Germinal center (tissue), 1 donor: ENCODE measurements at regions not wholly inside any gene's neighbourhood (a gene's known extent, or its start where the extent isn't known, plus 50 kb on each side); places are given as distances from the start of the nearest gene placed in this dataset.

ENCODE experiments used
- DNase-seq: peaks from one replicate; pipeline ENCODE4 v3.0.0; 2012; ENCODE audit warnings: mixed read lengths, low spot score

DNA sequence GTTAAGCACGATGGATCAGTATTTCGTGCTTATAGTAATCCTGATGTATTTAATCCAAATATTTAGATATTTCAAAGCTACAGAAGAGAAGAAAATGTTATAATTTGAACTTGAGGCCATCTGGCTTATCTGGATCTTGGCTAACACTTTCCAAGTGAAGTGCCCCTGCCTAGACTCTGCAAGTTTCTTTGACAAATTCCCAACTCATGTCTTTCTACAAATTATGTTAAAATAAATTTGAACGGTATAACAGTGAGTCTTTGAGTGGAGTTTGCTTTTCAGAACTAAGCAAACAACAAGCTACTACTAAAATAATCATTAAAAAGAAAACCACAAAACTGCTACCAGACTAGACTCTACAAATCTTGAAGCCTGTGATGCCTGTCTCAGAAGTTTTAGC is 374.4 kb upstream of the PRICKLE1 start:
- DNase-seq, result no peak

DNA sequence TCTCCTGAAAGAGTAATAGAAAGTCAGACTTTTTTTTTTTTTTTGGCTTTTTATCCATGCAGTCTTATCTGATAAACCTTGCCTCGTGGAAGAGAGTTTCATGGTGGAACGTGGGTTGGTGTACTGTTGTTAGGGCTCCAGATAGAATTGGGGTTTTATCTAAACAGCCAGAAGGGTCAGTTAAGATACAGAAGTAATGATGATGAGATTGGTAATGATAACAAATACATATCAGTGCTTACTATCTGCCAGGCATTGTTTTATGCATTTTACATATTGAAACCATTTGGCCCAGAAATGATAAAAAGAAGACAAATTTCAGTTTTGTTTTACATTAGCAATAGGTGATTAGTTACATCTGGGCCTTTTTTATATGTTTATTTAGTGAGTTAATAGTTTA is 372.8 kb upstream of the PRICKLE1 start:
- no peak for DNase-seq

DNA sequence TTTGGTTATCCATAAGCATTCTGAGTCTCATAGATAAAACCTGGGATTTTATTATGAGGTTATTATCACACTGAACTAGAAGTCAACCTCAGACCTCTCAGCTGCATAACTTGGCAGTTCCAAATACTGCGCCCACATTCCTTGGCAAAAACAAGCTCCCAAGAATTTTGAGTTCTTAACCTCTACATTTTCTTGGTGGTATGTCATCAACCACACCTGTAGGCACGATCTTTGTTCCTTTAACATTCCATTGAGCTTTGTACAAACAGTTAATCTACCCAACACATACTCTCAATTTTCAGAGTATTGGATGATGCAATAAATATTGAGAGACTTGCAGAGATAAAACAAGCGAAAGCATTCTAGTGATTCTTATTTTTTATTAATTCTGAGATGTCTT is 371.8 kb upstream of the PRICKLE1 start:
- no peak for DNase-seq

DNA sequence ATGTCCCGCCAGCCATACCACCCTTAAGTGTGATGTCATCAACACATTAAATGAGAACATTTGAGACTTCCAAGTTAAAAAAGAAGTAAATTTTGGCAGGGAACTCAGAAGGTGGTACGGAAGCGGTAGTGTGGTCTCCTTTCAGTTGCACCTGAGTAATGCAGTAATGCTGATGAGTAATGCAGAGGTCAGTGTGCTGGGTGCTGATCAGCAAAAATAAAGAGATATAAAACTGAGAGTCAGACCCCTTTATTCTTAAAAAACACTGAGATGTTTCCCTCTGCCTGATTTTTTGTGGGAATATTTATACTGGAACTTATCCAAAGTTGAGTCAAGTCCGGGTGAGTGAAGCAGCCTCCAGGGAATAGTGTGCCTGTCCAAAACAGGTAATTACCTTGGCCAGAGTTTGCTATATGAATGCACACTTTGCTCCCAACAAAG is 370.6 kb upstream of the PRICKLE1 start:
- no peak for DNase-seq

DNA sequence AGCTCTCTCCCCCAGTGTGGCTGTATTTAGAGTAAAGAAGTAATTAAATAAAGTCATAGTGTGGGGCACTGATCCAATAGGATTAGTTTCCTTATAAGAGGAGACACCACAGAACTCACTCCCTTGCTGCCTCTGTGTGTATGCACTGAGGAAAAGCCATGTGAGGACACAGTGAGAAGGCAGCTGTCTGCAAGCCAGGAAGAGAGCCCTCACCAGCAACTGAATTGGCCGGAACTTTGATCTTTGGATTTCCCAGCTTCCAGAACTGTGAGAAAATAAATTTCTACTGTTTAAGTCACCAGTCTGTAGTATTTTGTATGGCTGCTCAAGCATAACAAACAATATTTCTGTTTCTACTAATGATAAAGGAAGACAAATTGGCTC is 368.7 kb upstream of the PRICKLE1 start:
- DNase-seq, result no peak

DNA sequence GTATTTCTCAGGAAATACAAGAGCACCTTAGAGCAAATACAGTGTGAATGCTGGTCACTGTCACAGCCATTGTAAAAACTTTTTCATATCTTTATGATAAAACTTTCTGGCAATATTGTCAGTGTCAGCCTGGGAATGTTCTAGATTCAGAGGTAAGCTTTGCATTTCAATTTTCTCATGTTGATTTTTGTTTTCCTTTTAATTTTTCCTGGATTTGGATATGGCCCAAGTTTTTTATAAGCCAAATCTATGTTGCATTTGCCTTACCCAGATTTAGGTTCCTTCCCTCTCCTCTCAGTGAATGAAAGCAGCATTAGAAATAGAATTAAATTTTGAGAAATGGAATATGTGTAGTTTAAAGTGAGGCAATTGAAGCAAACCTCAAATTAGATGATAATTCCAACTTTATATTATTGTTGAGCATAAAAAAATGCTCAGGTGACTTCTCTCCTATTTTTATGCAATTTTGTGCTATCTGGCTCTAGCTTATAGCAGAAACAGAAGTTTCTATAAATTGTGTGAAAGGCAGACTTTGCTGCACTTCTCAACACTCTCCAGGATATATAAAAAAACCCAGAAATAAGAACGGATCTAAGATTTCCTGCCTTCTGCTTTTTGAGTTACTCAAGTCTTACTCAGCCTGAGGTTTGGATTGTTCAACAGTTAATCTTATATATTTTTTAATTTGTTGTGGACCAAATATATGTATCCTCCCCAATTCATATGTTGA is 368.2 kb upstream of the PRICKLE1 start:
- no peak for DNase-seq

DNA sequence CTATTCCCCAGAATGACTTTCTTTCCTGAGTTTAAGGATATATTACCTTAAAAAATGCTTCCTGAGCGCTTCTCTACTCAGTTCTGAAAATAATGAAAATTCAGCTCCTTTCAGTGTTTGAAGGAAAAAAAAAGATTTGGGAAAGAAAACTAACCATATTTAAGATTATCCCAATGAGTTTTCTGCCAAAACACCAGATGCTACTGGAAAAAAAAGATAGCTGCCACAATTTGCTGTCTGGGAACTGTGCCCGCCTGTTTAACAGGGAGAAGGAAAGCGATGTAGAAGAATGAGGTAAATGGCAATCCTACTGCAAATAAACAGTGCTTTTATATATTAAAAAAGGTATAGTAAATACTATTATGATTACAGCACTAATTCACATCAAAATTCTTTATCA is 367.6 kb upstream of the PRICKLE1 start:
- no peak for DNase-seq

DNA sequence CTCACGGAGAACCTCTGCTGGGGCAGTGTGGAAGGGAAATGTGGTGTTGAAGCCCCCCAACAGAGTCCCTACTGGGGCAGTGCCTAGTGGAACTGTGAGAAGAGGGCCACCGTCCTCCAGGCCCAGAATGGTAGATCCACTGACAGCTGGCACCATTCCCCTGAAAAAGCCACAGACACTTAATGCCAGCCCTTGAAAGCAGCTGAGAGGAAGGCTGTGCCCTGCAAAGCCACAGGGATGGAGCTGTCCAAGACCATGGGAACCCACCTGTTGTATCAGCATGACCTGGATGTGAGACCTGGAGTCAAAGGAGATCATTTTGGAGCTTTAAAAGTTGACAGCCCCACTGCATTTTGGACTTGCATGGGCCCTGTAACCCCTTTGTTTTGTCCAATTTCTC is 363.5 kb upstream of the PRICKLE1 start:
- DNase-seq, result no peak

DNA sequence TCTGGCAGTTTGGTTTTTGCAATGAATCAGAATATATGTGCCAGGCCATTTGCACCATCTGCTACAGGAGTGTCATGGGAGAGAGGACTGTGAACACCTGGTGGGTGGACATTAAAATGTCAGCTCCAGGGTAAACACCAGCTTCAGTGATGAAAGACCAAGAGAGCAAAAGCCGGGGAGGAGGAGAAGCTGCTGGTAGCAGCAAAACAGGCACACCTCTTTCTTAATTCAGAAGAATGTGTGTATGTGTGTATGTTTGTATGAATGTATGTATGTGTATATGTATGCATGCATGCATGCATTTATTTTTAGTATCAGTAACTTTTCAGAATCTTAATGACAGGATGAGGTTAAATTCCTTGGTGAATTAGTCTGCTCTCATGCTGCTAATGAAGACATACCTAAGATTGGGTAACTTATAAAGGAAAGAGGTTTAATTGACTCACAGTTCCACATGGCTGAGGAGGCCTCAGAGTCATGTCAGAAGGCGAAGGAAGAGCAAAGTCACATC is 357.4 kb upstream of the PRICKLE1 start:
- no peak for DNase-seq

DNA sequence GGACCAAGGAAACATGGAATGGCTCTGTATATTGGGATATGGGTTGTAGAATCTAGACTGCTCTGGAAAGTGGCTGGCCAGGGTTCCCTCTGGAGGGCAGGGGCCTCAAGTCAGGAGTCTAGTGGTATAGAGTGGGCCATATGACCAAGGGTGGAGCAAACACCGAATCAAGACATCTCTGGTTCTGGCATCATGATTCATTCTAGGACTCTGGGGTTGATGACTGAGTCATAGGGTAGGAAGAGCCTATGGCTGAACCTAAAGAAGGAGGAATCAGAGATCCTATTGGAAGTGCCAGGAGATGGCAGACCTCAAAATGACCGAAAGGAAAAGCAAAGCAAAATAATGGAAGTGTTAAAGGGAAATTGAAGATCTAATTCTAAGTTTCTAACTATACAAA is 356.4 kb upstream of the PRICKLE1 start:
- no peak for DNase-seq

DNA sequence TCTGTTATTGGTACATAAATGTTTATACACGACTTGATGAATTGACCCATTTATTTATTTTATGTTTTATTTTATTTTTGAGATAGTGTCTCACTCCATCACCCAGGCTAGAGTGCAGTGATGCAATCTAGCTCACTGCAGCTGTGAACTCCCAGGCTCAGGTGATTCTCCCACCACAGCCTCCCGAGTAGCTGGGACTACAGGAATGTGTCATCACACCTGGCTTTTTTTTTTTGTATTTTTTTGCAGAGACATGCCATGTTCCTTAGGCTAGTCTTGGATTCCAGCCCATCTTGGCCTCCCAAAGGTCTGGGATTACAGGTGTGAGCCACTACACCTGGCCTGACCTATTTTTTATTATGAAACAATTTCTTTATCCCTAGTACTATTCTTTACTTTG is 355.0 kb upstream of the PRICKLE1 start:
- DNase-seq, result no peak

DNA sequence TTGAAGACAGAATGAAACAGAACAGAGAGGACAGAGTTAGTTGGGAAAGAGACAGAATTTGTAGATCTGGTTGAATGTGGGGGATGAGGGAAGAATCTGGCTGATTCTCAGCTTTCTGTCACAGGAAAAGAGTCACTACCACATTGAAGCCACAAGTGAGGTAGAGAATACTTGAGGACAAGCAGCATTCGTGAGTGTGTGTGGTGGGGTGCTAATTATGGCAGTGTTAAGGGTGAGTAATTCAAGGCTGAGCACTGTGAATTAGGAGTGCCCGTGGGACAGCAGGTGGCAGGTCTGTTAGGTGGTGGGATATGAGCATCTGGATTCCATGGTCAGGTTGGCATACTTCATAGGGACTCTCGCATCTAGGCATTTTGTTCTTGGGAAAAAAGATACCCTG is 347.4 kb upstream of the PRICKLE1 start:
- DNase-seq, result no peak

DNA sequence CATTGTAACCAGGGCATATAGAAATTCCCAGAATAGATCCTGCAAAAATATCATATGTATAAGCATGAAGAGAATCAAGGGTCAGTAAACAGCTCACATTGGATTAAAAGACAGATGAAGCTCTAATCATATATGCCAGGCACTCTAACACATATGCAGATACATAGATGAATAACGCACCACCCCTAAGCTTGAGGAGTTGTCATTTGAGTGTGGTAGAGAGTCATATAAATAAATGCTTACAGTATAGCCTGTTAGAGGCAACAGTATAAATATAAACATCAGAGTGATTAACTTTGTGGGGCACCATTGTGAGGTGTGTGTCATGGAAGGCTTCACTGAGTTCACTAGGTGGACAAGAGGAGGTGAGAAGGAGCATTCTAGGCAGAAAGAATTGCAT is 346.7 kb upstream of the PRICKLE1 start:
- DNase-seq, result no peak

DNA sequence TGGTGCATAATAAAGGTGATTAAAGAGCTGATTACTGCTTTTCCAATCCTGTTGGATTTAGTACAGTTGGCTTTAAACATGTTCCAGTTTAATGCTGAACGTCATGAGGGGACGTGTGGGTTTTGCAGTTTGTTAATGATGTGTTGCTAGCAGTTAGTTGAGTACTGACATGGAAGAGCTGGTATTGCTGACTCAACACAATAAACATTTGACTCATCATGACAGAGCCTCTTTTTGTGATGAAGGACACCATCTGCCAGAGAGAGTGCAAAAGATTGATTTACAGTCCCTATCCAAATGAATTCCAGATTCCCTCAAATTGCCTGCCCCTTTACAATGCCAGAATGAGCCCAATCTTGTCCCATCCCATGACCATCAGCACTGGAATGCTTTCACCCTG is 346.2 kb upstream of the PRICKLE1 start:
- no peak for DNase-seq

DNA sequence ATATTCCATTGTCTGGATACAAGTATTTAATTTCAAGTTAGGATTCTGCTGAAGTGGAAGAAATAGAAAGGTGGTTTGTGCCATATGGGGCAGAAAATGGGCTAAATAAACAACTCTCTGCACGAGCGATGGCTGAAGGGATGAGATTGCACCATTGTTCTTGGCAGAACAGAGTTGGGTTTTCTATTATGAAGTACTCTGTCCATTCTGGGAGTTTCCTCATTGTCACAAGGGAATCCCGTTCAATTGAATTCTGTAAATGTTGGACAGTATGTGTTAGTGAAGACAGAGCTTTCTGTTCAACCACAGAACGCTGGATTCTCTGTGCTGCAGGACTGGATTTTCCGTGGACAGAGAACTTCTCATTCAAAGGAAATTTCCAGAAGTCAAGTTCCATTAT is 345.5 kb upstream of the PRICKLE1 start:
- DNase-seq, result no peak

DNA sequence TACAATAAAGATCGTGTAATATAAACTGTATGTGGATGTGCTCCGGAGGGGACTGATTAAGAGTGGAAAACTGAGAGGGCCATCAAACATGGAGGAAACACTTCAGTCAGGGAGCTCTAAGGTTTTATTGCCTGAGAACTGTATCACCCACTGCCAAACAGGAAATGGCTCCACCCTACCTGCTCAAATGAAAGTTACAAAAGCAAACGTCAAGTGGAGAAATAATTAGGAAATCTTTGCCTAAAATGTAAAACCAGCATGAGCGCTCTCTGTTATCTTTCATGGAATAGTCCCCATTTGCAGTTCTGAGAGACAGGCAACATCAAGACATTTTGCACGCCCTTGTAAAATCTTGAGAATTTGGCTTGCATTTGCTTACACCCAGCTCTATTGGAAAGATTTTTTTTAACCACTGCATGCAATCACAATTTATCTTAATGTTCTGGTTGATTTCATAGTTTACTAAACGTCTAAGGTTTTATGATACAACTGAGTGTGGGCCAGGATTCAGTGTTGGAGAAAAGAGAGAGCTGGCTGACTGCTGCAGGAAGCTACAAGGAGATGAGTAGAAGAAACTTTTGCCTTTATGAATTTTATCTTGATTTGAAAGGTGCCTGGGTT is 344.0 kb upstream of the PRICKLE1 start:
- no peak for DNase-seq

DNA sequence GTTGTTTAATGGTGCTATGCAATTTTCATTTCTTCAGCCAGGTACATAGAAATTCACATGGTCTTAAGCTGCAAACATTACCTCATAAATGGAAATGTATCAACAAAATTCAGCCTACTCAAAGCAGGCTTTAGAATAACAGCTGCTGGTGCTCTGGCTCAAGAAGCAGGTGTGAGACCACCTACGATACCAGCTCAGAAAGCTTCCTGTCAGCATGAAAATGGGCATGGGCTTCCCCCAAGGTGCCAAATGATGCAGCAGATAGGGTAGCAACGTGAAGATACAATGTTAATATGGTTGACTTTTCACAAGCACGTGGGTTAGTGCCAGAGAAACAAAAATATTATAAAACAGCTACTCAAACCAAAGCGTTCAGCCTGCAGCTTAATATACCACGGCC is 343.4 kb upstream of the PRICKLE1 start:
- no peak for DNase-seq

DNA sequence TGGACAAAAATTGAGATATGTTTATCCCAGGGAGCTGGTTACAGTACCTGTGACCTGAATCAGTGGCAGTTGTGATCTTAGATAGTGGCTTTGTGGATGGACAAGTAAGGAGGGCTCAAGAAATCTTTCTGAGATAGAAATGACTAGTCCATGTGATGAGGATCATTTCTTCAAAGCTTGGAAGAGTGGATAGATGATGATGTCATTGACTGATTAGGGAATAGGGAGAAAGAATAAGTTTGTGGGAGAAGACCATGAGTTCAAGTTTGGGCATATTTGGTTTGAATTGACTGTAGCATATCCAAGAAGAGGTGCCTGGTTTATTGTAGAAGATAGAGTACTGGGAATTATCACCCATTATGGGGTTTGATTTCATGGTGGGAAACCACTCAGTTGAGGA is 336.7 kb upstream of the PRICKLE1 start:
- DNase-seq, result no peak

DNA sequence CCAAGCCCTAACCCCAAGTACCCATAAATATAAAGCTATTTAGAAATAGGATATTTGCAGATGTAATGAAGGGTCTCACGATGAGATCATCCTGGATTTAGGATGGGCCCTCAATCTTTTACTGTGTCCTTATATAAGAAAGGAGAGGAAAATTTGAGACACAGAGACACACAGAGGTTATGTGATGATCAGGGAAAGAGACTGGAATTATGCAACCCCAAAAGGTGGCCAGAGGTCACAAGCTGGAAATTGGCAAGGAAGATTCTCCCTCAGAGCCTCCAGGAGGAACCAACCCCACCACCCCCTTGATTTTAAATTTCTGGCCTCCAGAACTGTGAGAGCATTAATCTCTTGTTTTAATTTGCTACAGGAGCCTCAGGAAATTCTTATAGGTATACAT is 334.9 kb upstream of the PRICKLE1 start:
- DNase-seq, result no peak

DNA sequence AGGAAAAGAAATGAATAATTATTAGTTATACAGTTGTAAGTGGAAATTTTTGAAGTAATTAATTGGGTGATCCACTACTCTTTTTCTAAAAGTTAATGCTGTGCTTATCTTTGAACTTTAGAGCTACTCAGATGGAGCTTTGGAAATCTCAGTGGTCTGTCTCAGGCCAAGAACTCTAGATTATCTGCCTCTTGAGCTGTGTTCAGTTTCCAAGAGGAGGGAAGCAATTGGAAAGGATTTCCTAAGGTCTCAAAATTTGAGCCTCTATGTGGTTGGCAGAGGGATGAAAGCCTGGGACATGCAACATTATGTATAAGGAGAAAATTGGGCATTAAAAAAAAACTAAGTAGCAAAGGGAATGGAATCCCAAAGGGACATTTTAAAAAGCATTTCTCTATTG is 334.0 kb upstream of the PRICKLE1 start:
- no peak for DNase-seq

DNA sequence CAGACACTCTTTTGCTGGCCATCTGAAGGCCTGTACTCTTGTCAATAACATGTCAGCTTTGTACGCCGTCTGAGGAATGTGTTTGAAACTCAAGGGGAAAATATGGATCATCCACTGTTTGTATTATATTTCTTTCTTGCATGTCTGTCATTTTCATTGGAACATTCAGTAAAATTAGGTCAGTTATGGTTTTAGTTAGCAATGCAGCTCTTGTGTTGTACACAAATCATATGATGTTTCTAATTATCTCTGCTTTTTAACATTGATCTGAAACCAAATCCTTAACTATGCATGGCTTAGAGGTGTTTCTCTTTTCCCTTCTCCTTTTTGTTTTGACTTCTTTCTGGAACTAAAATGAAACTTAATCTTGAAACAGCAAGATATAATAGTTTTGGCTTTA is 333.6 kb upstream of the PRICKLE1 start:
- no peak for DNase-seq

DNA sequence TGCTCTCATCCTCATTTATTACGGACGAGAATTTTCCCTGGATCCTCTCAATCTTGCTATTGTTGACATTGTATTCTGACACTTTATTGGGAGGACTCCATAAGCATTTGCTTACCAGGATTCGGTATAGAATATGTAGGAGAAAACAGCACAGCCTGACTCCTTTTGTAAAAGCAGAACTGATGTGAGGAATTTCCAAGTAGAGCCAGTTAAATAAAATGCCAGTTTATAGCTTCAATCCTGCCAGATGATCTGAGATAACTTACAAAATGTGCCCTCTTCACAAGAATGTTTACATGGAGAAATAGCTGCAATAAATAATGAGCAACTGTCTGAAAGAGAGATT is 332.9 kb upstream of the PRICKLE1 start:
- DNase-seq, result no peak

DNA sequence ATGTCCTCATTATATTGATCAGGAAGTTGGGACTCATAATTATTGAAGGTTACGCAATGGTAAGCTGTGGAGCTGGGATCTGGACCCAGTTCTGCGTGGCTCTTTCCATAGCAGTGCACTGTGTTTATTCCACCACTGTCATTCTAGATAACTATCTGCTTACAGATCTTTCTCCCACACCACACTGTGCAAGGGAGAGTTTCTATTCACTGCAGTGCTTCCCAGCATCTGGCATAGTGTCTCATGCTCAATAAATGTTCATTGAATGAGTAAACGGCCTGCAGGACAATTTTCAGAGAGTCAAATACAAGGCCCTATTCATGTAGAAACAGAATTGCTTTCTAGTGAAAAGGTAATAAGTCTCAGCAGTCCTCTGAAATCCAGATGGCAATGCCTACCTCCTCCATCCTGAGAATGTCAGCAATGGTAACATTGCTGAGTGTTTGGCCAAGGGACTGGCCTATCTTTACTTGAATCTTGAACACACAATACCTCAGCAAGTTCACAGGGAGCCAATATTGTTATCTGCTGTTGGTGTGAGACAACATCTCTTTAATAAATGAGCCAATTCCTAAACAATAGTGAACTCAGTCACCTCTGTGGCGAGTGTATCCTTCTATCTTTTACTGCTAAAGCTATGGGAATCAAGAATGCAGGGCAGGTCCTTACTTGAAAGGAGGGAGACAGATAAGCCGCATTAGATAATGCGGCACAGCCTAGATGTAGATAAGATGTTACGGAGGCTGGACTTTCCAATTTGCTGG is 332.4 kb upstream of the PRICKLE1 start:
- no peak for DNase-seq
